Adrenal gland (tissue), 5 donors: ENCODE measurements at regions not wholly inside any gene's neighbourhood (a gene's known extent, or its start where the extent isn't known, plus 50 kb on each side); places are given as distances from the start of the nearest gene placed in this dataset.

Experiments
- POLR2A ChIP-seq, 2 donors: fragments of 450-650 bp; IDR thresholded peaks; one replicate each; pipeline ENCODE4 v1.6.1; 2017; ENCODE audit warnings: antibody characterized with exemption in 2 of 2, mild to moderate bottlenecking in 2 of 2, moderate library complexity in 1 of 2
- TF ChIP-seq, protein P1 (sequence below), 6 experiments: fragments of 450-650 bp in 4 of 6; fragments of 200-600 bp in 2 of 6; sonication (generic) in 1 of 6; IDR thresholded peaks; 1 replicate in 5 of 6; 2 replicates in 1 of 6; pipeline versions ENCODE4 v1.5.1 to v1.8.0; 2016 to 2021; ENCODE audit warnings: antibody characterized with exemption in 6 of 6, mild to moderate bottlenecking in 2 of 6, moderate library complexity in 1 of 6
- donor health status: DM: no; HTN: no; CAD: no.

DNA sequence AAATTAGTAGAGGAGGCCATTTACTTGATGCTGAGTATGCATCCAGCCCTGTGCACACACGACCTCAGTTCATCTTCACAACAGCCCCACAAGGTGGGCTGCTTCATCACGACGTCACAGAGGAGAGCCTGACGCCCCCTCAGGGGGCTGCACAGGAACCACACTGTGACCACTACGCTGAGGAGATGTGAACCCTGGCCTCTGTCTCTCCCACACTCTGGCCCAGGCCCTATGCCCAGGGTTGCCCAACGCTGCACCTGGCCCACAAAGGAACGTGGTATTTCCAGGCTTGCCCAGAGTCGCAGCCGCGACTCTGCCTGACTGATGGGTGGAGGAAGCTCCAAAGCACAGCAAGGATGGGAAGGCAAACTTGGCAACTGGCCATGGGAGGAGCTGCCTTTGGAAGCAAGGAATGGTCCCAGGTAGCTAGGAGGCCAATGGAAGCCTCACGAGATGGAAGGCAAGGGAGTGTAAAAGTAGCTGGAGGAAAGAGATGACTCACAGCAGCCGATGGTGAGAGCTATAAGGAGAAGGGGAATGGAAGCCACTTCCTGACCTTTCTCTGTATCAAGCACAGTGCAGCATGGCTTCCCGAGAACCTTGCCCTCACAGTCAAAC lies 226.0 kb downstream of the KLF13 start:
- TF ChIP-seq, protein P1, sequence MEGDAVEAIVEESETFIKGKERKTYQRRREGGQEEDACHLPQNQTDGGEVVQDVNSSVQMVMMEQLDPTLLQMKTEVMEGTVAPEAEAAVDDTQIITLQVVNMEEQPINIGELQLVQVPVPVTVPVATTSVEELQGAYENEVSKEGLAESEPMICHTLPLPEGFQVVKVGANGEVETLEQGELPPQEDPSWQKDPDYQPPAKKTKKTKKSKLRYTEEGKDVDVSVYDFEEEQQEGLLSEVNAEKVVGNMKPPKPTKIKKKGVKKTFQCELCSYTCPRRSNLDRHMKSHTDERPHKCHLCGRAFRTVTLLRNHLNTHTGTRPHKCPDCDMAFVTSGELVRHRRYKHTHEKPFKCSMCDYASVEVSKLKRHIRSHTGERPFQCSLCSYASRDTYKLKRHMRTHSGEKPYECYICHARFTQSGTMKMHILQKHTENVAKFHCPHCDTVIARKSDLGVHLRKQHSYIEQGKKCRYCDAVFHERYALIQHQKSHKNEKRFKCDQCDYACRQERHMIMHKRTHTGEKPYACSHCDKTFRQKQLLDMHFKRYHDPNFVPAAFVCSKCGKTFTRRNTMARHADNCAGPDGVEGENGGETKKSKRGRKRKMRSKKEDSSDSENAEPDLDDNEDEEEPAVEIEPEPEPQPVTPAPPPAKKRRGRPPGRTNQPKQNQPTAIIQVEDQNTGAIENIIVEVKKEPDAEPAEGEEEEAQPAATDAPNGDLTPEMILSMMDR (IDR thresholded peaks at IDR 0.05) = no peak
- no peak for TF ChIP-seq POLR2A (IDR thresholded peaks at IDR 0.05)
